OCI-LY7 (cell line): ENCODE measurements at regions not wholly inside any gene's neighbourhood (a gene's known extent, or its start where the extent isn't known, plus 50 kb on each side); places are given as distances from the start of the nearest gene placed in this dataset.

Experiments
- CTCF ChIP-seq: fragments of 200-600 bp; sonication (generic); conservative IDR thresholded peaks from 2 replicates; pipeline ENCODE4 v1.5.1; 2014; ENCODE audit warnings: mild to moderate bottlenecking, antibody characterized with exemption, low read length, moderate library complexity, mixed read lengths
- EZH2phosphoT487 ChIP-seq: fragments of 200-600 bp; sonication (generic); IDR thresholded peaks from 2 replicates; pipeline ENCODE4 v1.6.1; 2018; ENCODE audit warnings: low read depth, borderline replicate concordance, mild to moderate bottlenecking, mixed run types, antibody characterized with exemption, low read length, moderate library complexity, mixed read lengths

DNA sequence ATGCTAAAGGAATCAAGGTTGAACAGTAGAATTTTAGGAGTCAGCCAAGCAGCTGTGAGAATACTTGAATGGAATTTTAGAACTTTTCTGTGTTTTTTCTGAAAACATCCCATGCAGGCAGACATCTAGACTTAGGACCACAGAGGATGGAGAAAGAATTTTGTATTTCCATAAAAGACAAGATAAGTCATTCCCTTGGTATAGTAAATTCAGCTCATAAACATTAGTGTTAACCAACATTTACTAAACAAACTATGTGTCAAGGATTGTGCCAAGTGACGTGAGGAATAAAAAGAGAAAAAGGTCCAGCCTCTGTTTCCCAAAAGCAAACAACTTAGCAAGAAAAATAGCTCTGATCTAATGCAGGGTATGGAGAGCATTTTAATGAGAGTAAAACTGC is 210.2 kb upstream of the NR5A2 start:
- TF ChIP-seq CTCF, result no peak
- no peak for TF ChIP-seq EZH2phosphoT487
